ENCODE measurements at regions not wholly inside any gene's neighbourhood (a gene's known extent, or its start where the extent isn't known, plus 50 kb on each side); places are given as distances from the start of the nearest gene placed in this dataset.

DNA sequence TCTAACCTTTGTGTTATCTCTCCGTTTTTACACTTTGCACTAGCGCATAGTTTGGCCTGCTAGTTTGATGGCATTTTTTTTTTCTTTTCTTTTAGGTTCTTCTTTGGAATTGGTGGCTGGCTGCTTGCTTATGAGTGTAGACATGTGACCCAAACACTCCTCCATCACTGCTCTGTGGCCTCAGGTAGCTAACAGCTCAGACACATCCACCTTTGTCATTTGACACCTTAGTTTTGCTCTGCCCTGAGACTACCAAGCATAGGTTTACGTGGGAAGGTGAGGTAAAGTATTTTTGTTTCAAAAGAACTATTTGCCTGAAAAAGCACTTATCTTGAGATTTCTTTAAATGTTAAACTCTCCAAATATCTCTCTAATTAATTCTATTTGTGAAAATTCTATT is 368.4 kb upstream of the MAP3K7 start:
- no peak overlapping the region for H3K4me3 ChIP-seq (ENCODE audit: low read depth in 1 of 3, low read length in 3 of 3)
- peaks cover 0 to 2% (median 0%) of the 10 kb centered on the region in 4 donors for H3K9me3 ChIP-seq (ENCODE audit: control insufficient read depth in 4 of 4, low read length in 3 of 4)
- H3K9ac ChIP-seq (ENCODE audit: low read depth in 1 of 2, low read length in 2 of 2): no peak overlapping the region
- H3K27me3 ChIP-seq (ENCODE audit: control insufficient read depth in 4 of 4, insufficient read depth in 4 of 4, low read length in 3 of 4): peaks cover 0 to 3% (median 0%) of the 10 kb centered on the region in 4 donors
- no peak overlapping the region for H3K27ac ChIP-seq (ENCODE audit: low read depth in 1 of 2, low read length in 2 of 2)
- WGBS: 59% methylated on average over 3 of the region's 3 CpGs
- no peaks in the 10 kb centered on the region for H3K36me3 ChIP-seq (ENCODE audit: control insufficient read depth in 4 of 4, insufficient read depth in 3 of 4, low read depth in 1 of 4, low read length in 3 of 4)
- DNase-seq (ENCODE audit: low spot score): no peak
- TF ChIP-seq EGR1 (IDR thresholded peaks at IDR 0.05; ENCODE audit: low read depth in 2 of 2) (no peak), FOXA2 (IDR thresholded peaks at IDR 0.05) (no peak), RXRA (IDR thresholded peaks at IDR 0.05) (no peak), SP1 (IDR thresholded peaks at IDR 0.05) (no peak)
- TF ChIP-seq, protein P1, sequence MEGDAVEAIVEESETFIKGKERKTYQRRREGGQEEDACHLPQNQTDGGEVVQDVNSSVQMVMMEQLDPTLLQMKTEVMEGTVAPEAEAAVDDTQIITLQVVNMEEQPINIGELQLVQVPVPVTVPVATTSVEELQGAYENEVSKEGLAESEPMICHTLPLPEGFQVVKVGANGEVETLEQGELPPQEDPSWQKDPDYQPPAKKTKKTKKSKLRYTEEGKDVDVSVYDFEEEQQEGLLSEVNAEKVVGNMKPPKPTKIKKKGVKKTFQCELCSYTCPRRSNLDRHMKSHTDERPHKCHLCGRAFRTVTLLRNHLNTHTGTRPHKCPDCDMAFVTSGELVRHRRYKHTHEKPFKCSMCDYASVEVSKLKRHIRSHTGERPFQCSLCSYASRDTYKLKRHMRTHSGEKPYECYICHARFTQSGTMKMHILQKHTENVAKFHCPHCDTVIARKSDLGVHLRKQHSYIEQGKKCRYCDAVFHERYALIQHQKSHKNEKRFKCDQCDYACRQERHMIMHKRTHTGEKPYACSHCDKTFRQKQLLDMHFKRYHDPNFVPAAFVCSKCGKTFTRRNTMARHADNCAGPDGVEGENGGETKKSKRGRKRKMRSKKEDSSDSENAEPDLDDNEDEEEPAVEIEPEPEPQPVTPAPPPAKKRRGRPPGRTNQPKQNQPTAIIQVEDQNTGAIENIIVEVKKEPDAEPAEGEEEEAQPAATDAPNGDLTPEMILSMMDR (IDR thresholded peaks at IDR 0.05; ENCODE audit: low read depth, low read length, missing input control): no peak
- no peaks in the 10 kb centered on the region for H3K4me1 ChIP-seq (ENCODE audit: control insufficient read depth in 4 of 4, insufficient read depth in 4 of 4, low read length in 3 of 4)

DNA sequence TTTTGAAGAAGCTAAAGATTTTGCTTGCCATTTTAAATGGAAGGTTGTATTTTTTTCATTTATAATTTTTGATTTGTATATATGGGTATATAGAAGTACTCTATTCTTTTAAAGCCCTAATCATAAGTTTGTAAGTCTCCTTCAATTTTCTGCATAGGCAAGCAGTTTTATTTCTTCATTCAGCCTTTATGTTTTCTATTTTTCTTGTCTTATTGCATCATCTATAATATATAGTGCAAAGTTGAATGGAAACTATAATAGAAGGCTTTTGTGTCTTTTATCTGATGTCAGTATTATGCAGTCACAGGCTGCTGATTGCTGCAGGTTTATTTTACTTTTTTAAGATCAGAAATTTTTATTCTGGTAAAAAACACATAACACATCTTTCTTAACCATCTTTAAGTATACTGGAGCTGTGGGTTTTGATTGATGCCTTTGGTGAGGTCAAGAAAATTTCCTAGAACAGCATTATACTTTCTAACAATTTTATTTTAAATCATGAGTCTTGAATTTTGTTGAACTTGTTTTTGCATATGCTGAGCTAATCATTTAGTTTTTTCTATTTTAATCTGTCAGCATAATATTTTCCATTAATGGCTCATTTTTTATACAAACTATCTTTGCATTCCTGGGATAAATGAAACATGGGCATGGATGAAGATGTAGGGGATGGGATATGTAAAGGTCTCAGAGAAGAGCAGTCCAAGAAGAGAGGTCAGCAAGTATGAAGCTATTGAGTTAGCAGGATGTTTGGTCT is 366.7 kb upstream of the MAP3K7 start:
- Histone ChIP-seq H3K9ac (ENCODE audit: low read depth in 1 of 2, low read length in 2 of 2) (no peak overlapping the region), H3K4me1 (ENCODE audit: control insufficient read depth in 4 of 4, insufficient read depth in 4 of 4, low read length in 3 of 4) (no peaks in the 10 kb centered on the region), H3K27ac (ENCODE audit: low read depth in 1 of 2, low read length in 2 of 2) (no peak overlapping the region), H3K27me3 (ENCODE audit: control insufficient read depth in 4 of 4, insufficient read depth in 4 of 4, low read length in 3 of 4) (peaks cover 0 to 3% (median 0%) of the 10 kb centered on the region in 4 donors), H3K9me3 (ENCODE audit: control insufficient read depth in 4 of 4, low read length in 3 of 4) (peaks cover 0 to 2% (median 0%) of the 10 kb centered on the region in 4 donors), H3K4me3 (ENCODE audit: low read depth in 1 of 3, low read length in 3 of 3) (no peak overlapping the region), H3K36me3 (ENCODE audit: control insufficient read depth in 4 of 4, insufficient read depth in 3 of 4, low read depth in 1 of 4, low read length in 3 of 4) (no peaks in the 10 kb centered on the region)
- no peak for DNase-seq (ENCODE audit: low spot score)
- no peak for TF ChIP-seq YY1 (IDR thresholded peaks at IDR 0.05)
- TF ChIP-seq, protein P1 (IDR thresholded peaks at IDR 0.05; ENCODE audit: low read depth, low read length, missing input control): no peak
- TF ChIP-seq NR2F2 (IDR thresholded peaks at IDR 0.05): no peak
- TF ChIP-seq HNF4A (conservative IDR thresholded peaks at IDR 0.05): no peak
- no peak for TF ChIP-seq SP1 (IDR thresholded peaks at IDR 0.05)
- no peak for TF ChIP-seq JUND (IDR thresholded peaks at IDR 0.05)

DNA sequence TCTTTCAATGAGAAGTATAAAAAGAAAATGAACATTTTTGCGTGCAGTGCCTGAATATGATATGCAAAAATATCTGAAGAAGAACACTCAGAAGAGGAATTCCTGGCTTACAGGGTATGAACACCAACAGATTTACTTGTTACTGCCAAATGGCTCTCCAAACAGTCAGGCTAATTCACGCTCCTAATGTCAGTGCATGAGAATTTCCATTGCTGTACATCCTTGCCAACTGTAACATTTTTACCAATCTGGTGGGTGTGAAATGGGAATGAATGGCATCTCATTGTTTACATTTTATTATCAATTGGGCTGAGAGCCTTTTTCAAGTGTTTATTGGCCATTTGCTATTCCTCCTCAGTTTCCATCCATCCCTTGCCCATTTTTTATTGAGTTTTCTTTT is 365.3 kb upstream of the MAP3K7 start:
- Histone ChIP-seq H3K27me3 (ENCODE audit: control insufficient read depth in 4 of 4, insufficient read depth in 4 of 4, low read length in 3 of 4) (no peaks in the 10 kb centered on the region), H3K36me3 (ENCODE audit: control insufficient read depth in 4 of 4, insufficient read depth in 3 of 4, low read depth in 1 of 4, low read length in 3 of 4) (no peaks in the 10 kb centered on the region), H3K4me3 (ENCODE audit: low read depth in 1 of 3, low read length in 3 of 3) (no peak overlapping the region), H3K9me3 (ENCODE audit: control insufficient read depth in 4 of 4, low read length in 3 of 4) (peaks cover 0 to 2% (median 0%) of the 10 kb centered on the region in 4 donors), H3K9ac (ENCODE audit: low read depth in 1 of 2, low read length in 2 of 2) (no peak overlapping the region), H3K27ac (ENCODE audit: low read depth in 1 of 2, low read length in 2 of 2) (no peak overlapping the region), H3K4me1 (ENCODE audit: control insufficient read depth in 4 of 4, insufficient read depth in 4 of 4, low read length in 3 of 4) (no peaks in the 10 kb centered on the region)
- WGBS: 73% methylated on average over 2 of the region's 2 CpGs
- DNase-seq (ENCODE audit: low spot score): no peak
- TF ChIP-seq SP1 (IDR thresholded peaks at IDR 0.05) (no peak), HNF4A (conservative IDR thresholded peaks at IDR 0.05) (no peak), EGR1 (IDR thresholded peaks at IDR 0.05; ENCODE audit: low read depth in 2 of 2) (no peak), NR2F2 (IDR thresholded peaks at IDR 0.05) (no peak), GABPA (IDR thresholded peaks at IDR 0.05 in 1 of 2, conservative IDR thresholded peaks at IDR 0.05 in 1 of 2) (no peak), HNF4G (IDR thresholded peaks at IDR 0.05) (no peak), JUND (IDR thresholded peaks at IDR 0.05) (no peak), FOXA2 (IDR thresholded peaks at IDR 0.05) (no peak), RAD21 (IDR thresholded peaks at IDR 0.05) (no peak), YY1 (IDR thresholded peaks at IDR 0.05) (no peak)
- TF ChIP-seq, protein P2, sequence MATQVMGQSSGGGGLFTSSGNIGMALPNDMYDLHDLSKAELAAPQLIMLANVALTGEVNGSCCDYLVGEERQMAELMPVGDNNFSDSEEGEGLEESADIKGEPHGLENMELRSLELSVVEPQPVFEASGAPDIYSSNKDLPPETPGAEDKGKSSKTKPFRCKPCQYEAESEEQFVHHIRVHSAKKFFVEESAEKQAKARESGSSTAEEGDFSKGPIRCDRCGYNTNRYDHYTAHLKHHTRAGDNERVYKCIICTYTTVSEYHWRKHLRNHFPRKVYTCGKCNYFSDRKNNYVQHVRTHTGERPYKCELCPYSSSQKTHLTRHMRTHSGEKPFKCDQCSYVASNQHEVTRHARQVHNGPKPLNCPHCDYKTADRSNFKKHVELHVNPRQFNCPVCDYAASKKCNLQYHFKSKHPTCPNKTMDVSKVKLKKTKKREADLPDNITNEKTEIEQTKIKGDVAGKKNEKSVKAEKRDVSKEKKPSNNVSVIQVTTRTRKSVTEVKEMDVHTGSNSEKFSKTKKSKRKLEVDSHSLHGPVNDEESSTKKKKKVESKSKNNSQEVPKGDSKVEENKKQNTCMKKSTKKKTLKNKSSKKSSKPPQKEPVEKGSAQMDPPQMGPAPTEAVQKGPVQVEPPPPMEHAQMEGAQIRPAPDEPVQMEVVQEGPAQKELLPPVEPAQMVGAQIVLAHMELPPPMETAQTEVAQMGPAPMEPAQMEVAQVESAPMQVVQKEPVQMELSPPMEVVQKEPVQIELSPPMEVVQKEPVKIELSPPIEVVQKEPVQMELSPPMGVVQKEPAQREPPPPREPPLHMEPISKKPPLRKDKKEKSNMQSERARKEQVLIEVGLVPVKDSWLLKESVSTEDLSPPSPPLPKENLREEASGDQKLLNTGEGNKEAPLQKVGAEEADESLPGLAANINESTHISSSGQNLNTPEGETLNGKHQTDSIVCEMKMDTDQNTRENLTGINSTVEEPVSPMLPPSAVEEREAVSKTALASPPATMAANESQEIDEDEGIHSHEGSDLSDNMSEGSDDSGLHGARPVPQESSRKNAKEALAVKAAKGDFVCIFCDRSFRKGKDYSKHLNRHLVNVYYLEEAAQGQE (IDR thresholded peaks at IDR 0.05): no peak
- TF ChIP-seq, protein P3, sequence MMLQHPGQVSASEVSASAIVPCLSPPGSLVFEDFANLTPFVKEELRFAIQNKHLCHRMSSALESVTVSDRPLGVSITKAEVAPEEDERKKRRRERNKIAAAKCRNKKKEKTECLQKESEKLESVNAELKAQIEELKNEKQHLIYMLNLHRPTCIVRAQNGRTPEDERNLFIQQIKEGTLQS (IDR thresholded peaks at IDR 0.05): no peak
- TF ChIP-seq, protein P4, sequence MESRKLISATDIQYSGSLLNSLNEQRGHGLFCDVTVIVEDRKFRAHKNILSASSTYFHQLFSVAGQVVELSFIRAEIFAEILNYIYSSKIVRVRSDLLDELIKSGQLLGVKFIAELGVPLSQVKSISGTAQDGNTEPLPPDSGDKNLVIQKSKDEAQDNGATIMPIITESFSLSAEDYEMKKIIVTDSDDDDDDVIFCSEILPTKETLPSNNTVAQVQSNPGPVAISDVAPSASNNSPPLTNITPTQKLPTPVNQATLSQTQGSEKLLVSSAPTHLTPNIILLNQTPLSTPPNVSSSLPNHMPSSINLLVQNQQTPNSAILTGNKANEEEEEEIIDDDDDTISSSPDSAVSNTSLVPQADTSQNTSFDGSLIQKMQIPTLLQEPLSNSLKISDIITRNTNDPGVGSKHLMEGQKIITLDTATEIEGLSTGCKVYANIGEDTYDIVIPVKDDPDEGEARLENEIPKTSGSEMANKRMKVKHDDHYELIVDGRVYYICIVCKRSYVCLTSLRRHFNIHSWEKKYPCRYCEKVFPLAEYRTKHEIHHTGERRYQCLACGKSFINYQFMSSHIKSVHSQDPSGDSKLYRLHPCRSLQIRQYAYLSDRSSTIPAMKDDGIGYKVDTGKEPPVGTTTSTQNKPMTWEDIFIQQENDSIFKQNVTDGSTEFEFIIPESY (IDR thresholded peaks at IDR 0.05): no peak
- TF ChIP-seq, protein P5, sequence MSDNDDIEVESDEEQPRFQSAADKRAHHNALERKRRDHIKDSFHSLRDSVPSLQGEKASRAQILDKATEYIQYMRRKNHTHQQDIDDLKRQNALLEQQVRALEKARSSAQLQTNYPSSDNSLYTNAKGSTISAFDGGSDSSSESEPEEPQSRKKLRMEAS (IDR thresholded peaks at IDR 0.05): no peak

Measured in liver (tissue), 8 donors.